SKM-1 treated with dmso at 0.1 percent for 144 hours (cell line): ENCODE measurements at regions not wholly inside any gene's neighbourhood (a gene's known extent, or its start where the extent isn't known, plus 50 kb on each side); places are given as distances from the start of the nearest gene placed in this dataset.
"Not testable (repeated sequence)": the region's sequence is repeated elsewhere in the genome, so short reads cannot be mapped to it uniquely, and the experiment has no call there.

Experiments used
- DNase-seq: peaks from one replicate; lab custom pipeline; 2025; ENCODE audit not compliant: unreplicated experiment; lab: John Stamatoyannopoulos, UW

GRCh38 chrX:5702890-5703289 lies 525.8 kb downstream of the NLGN4X start:
- DNase-seq: no peak

GRCh38 chrX:5695971-5696370 lies 532.7 kb downstream of the NLGN4X start:
- DNase-seq: no peak

DNA sequence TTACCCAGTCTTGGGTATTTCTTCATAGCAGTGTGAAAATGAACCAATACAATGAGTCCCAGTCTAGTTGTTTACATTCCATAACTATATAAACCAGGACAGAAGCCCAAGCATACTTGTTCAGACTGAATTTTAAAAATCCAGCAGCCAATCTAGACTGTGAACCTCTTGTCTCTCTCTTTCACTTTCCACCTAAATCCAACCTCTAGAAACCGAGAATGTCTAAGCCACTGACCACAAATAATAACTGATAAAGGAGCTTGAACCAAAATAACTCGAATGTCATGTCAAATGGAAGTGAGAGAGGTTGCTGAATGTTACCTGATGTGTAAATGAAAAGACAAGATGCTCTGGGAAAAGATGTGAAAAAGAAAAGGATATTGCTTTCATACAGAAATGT lies 544.7 kb downstream of the NLGN4X start:
- DNase-seq: no peak

GRCh38 chrX:5681159-5681558 lies 547.5 kb downstream of the NLGN4X start:
- DNase-seq: no peak

DNA sequence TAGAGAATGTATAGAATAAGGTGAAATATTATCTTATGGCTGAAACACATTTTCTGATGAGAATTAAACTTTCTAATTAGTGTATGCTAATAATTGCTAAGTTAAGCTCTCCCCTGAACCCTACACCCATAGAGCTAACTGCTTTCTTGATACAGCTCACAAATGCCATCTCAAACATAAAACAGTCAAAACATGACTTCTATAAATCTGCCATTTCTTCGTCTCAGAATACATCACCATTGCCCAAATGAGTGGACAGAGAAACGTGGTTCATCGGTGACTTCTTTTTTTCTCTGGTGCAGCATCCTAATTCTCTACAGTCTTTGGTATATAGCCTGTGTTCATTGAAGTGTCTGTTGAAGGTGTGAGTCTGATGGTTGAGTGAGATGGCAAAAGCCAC lies 554.6 kb downstream of the NLGN4X start:
- DNase-seq: no peak

- no peak for DNase-seq
These were observed 556.6 kb downstream of the NLGN4X start for GRCh38 chrX:5672099-5672498.

DNA sequence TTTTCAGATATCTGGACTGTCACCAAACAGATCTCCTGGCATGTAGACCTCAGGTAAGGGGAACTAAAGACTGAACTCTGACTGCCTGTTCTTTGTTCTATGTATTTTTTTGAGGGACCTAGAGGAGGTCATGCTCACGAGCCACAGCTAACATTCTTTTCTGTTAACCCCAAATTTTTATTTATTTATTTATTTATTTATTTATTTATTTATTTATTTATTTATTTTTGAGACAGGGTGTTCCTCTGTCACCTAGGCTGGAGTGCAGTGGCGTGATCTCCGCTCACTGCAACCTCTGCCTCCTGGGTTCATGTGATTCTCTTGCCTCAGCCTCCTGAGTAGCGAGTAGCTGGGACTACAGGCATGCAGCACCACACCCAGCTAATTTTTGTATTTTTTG lies 562.0 kb downstream of the NLGN4X start:
- DNase-seq: not testable (repeated sequence)

DNA sequence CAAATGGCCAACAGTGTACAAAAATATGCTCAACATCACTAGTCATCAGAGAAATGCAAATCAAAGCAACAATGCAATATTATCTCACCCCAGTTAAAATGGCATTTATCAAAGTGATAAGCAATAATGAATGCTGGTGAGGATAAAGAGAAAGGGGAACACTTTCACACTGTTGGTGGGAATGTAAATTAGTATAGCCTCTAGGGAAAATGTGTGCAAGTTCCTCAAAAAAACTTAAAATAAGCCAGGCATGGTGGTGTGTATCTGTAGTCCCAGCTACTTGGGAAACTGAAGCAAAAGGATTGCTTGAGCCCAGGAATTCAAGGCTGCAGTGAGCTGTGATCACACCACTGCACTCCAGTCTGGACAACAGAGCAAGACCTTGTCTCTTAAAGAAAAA lies 572.1 kb downstream of the NLGN4X start:
- DNase-seq: no peak

GRCh38 chrX:5650904-5651303 lies 577.8 kb downstream of the NLGN4X start:
- no peak for DNase-seq

DNA sequence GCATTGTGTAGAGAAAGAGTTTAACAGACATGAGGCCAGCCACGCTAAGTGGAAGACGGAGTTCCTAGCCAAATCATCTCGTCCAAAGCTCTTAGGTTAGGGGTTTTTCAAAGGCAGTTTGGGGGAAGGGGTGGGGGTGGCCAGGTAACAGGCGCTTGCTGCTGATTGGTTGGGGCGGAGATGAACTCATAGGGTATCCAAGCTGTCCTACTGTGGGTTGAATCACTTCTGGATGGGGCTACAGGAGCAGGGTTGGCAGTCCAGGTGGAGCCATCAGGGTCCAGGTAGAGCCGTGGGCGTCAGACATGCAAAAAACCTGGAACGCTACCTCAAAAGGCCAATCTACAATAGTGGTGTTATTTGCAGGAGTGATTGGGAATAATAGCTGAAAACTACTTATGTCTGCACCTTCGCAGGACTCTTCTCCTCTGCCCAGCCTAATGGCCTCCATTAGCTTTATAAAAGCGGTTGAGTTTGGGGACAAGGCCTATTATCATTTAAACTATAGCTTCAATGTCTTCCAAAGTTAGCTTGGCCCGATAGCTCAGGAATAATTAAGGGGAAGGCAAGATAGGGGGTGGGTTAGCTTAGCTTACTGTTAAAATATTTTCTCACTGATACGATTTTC lies 579.6 kb downstream of the NLGN4X start:
- no peak for DNase-seq

DNA sequence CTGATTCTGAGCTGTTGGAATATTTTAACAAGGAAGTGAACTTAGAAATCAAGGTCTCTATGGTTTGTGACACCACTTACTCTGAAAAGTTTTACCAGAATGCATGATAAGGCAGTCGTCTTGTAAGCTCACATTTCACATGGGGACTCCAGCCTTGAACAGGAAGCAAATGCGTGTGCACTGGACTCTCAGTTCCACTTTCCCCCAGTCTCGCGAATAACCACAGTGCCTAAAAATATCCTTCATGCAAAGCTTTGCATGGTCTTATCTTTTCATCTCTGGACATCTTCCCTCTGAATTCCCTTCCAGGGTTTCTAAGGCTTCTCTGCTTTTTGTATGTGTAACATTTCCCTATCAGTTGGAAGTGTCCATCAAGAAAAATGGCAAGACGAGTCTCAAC lies 581.8 kb downstream of the NLGN4X start:
- peak; percentile 40 for DNase-seq

- no peak for DNase-seq
These were observed 583.9 kb downstream of the NLGN4X start for GRCh38 chrX:5644776-5645175.

- DNase-seq: no peak
These were observed 588.6 kb downstream of the NLGN4X start for GRCh38 chrX:5640071-5640470.

DNA sequence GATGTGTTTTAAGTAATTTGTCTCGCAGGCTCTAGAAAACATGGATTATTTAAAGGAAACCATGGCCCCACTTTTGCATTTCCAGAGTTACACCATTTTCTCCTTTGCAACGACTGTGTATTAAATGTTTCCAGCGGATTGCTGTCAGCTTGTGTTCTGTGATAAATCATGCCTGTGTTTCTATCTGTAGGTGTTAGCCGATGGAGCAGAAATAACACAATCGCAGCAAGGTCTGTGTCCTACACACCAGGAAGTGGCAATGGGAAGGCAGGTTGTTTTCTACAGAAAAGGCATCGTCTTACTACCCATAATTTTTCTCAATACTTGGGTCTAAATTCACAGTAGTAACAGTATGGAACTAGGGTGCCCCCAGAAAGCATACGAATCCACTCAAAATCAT lies 590.1 kb downstream of the NLGN4X start:
- no peak for DNase-seq

- DNase-seq: no peak
These were observed 595.8 kb downstream of the NLGN4X start for GRCh38 chrX:5632887-5633286.

- no peak for DNase-seq
These were observed 596.5 kb downstream of the NLGN4X start for GRCh38 chrX:5632061-5632614.

DNA sequence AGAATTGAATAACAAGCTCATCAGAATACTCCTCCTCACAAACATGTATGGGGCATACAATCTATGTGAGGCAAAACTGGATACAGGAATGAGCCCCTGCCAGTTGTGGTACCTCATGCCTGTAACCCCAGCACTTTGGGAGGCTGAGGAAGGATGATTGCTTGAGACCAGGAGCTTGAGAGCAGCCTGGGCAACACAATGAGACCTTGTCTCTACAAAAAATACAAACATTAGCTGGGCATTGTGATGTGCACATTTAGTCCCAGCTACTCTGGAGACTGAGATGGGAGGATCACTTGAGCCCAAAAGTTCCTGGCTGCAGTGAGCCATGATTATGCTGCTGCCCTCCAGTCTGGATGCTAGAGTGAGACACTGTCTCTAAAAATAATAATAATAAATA lies 611.0 kb downstream of the NLGN4X start:
- DNase-seq: no peak

- no peak for DNase-seq
These were observed 633.1 kb downstream of the NLGN4X start for GRCh38 chrX:5595570-5595969.

GRCh38 chrX:5586726-5587125 lies 641.9 kb downstream of the NLGN4X start:
- no peak for DNase-seq

GRCh38 chrX:5575407-5575806 lies 653.3 kb downstream of the NLGN4X start:
- no peak for DNase-seq

DNA sequence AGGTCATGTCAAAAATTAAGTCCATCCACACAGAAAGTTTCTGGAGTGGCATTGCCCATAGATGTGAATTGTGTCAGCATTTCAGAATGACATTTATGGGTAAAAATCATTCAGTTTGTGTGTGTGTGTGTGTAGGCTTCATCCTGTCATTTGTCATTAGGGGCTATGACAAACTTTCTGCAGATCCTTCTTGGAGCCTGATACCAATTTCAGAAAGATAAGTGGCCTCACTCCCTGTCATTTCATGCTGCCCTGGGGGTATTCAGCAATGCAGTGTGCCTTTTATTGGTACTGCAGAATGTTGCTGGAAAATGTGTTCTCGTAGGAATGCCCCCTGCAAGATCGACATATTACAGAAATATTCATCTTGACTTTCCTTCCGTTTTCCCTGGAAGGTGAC lies 659.7 kb downstream of the NLGN4X start:
- DNase-seq: no peak

- no peak for DNase-seq
These were observed 669.3 kb downstream of the NLGN4X start for GRCh38 chrX:5559386-5559785.

GRCh38 chrX:5549512-5549911 lies 679.2 kb downstream of the NLGN4X start:
- DNase-seq: no peak
